Caco-2 (cell line): ENCODE measurements at regions not wholly inside any gene's neighbourhood (a gene's known extent, or its start where the extent isn't known, plus 50 kb on each side); places are given as distances from the start of the nearest gene placed in this dataset.

Experiments used
- BruUV-seq: library from RNA; stranded (reverse); fragments of 400-500 nt; replicated peaks from 2 replicates; lab custom pipeline; 2021; lab: Mats Ljungman, UMichigan
- CTCF ChIA-PET: fragments of 300-600 bp; sonication (Branson Sonifier 250); formaldehyde crosslinking; loops from one replicate; lab custom pipeline; 2022; ENCODE audit warnings: antibody characterized with exemption; lab: Charles Lee
- POLR2A ChIA-PET: fragments of 300-600 bp; sonication (Branson Sonifier 250); formaldehyde crosslinking; loops from one replicate; lab custom pipeline; 2022; ENCODE audit warnings: antibody characterized with exemption; lab: Charles Lee
- DNase-seq, 2 experiments: peaks; one replicate each; pipeline versions ENCODE4 v3.0.0 to v3.0.0-alpha.2; 2020 to 2022
- H3K27me3 ChIP-seq: replicated peaks from 2 replicates; pipeline ENCODE4 v1.6.0; 2011; ENCODE audit warnings: low read length; ENCODE audit not compliant: control insufficient read depth, insufficient read depth
- H3K36me3 ChIP-seq: 2 replicates; pipeline ENCODE4 v1.5.1; 2011; ENCODE audit warnings: low read length; ENCODE audit not compliant: control insufficient read depth, insufficient read depth
- H3K4me1 ChIP-seq: fragments of 250-450 bp; sonication (Bioruptor Pico); 2 replicates; pipeline ENCODE4 v1.5.1; 2020; ENCODE audit warnings: mild to moderate bottlenecking
- H3K4me3 ChIP-seq: 2 replicates; pipeline ENCODE4 v1.5.1; 2011; ENCODE audit warnings: low read depth, mild to moderate bottlenecking, control low read depth, low read length
- H3K9me3 ChIP-seq: fragments of 250-450 bp; sonication (Bioruptor Pico); 2 replicates; pipeline ENCODE4 v1.5.1; 2020; ENCODE audit warnings: mild to moderate bottlenecking, moderate library complexity
- H3K27ac Mint-ChIP-seq: one replicate; pipeline ENCODE4 v1.8.0; 2022; ENCODE audit warnings: mixed read lengths; ENCODE audit not compliant: unreplicated experiment
- H3K27me3 Mint-ChIP-seq: one replicate; pipeline ENCODE4 v1.8.0; 2022; ENCODE audit warnings: mixed read lengths; ENCODE audit not compliant: insufficient read depth, unreplicated experiment
- H3K36me3 Mint-ChIP-seq: one replicate; pipeline ENCODE4 v1.8.0; 2022; ENCODE audit warnings: mild to moderate bottlenecking, mixed read lengths; ENCODE audit not compliant: insufficient read depth, unreplicated experiment
- H3K4me1 Mint-ChIP-seq: one replicate; pipeline ENCODE4 v1.8.0; 2022; ENCODE audit warnings: low read depth, mixed read lengths; ENCODE audit not compliant: unreplicated experiment
- H3K4me3 Mint-ChIP-seq: one replicate; pipeline ENCODE4 v1.8.0; 2022; ENCODE audit warnings: mild to moderate bottlenecking, moderate library complexity, mixed read lengths; ENCODE audit not compliant: unreplicated experiment
- H3K9me3 Mint-ChIP-seq: one replicate; pipeline ENCODE4 v1.8.0; 2022; ENCODE audit warnings: mixed read lengths; ENCODE audit not compliant: unreplicated experiment
- intact Hi-C: fragments of 100-400 bp; cut with micrococcal nuclease; formaldehyde crosslinking; loops from one replicate; pipeline ENCODE4 v1.10.0; 2022; ENCODE audit not compliant: unreplicated experiment
- TF ChIP-seq, protein P1 (sequence below), 2 experiments: fragments of 200-600 bp in 1 of 2; IDR thresholded peaks; 1 replicate in 1 of 2; 2 replicates in 1 of 2; pipeline versions ENCODE4 v1.5.1 to v1.8.0; 2011 to 2022; ENCODE audit warnings: antibody characterized with exemption in 1 of 2, control low read depth in 1 of 2, inconsistent platforms in 1 of 2, low read depth in 1 of 2, low read length in 1 of 2, mild to moderate bottlenecking in 1 of 2, moderate library complexity in 1 of 2; ENCODE audit not compliant: insufficient read depth in 1 of 2, severe bottlenecking in 1 of 2, unreplicated experiment in 1 of 2

DNA sequence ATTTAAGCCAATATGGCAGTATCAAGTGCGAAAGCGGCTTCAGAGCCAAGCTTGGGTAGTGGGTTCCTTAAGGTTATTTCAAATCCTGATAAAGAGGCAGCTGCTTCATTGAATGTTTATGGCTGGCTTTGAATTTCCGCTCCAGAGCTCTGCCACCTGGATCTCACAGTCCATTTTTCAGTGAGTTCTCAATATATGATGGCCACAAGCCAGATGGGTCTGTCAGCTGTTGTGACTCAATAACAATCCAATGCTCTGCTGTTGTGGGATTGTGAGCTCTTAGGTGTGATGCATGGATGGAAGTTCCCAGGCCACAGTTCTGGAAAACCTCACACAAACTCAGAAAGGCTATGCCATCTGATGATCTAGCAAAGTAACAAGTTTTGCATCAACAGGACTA lies 743.8 kb upstream of the LRRN3 start:
- Mint-ChIP-seq H3K27me3 (no peaks in the 10 kb centered on the region), H3K4me1 (no peaks in the 10 kb centered on the region), H3K36me3 (no peaks in the 10 kb centered on the region), H3K4me3 (no peak overlapping the region), H3K9me3 (no peaks in the 10 kb centered on the region), H3K27ac (no peak overlapping the region)
- TF ChIP-seq, protein P1, sequence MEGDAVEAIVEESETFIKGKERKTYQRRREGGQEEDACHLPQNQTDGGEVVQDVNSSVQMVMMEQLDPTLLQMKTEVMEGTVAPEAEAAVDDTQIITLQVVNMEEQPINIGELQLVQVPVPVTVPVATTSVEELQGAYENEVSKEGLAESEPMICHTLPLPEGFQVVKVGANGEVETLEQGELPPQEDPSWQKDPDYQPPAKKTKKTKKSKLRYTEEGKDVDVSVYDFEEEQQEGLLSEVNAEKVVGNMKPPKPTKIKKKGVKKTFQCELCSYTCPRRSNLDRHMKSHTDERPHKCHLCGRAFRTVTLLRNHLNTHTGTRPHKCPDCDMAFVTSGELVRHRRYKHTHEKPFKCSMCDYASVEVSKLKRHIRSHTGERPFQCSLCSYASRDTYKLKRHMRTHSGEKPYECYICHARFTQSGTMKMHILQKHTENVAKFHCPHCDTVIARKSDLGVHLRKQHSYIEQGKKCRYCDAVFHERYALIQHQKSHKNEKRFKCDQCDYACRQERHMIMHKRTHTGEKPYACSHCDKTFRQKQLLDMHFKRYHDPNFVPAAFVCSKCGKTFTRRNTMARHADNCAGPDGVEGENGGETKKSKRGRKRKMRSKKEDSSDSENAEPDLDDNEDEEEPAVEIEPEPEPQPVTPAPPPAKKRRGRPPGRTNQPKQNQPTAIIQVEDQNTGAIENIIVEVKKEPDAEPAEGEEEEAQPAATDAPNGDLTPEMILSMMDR (IDR thresholded peaks at IDR 0.05; ENCODE audit: insufficient read depth in 1 of 2, low read depth in 1 of 2, low read length in 1 of 2, severe bottlenecking in 1 of 2, unreplicated experiment in 1 of 2), result no peak
- BruUV-seq, result no TSS peak
- H3K27me3 ChIP-seq, result no peaks in the 10 kb centered on the region
- no peak for DNase-seq
- no peak overlapping the region for H3K4me3 ChIP-seq
- H3K4me1 ChIP-seq, result no peaks in the 10 kb centered on the region
- intact Hi-C loops, result no loop called here
- CTCF ChIA-PET, result no interaction called here
- H3K36me3 ChIP-seq, result no peaks in the 10 kb centered on the region
- POLR2A ChIA-PET, result no interaction called here
- no peaks in the 10 kb centered on the region for H3K9me3 ChIP-seq

DNA sequence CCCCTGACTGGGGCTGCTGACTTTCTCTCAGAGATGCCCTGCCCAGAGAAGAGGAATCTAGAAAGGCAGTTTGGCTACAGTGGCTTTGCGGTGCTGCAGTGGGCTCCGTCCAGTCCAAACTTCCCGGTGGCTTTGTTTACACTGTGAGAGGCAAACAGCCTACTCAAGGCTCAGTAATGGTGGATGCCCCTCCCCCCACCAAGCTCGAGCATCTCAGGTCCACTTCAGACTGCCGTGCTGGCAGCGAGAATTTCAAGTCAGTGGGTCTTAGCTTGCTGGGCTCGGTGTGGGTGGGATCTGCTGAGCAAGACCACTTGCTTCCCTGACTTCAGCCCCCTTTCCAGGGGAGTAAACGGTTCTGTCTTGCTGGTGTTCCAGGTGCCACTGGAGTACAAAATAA lies 734.5 kb upstream of the LRRN3 start:
- Mint-ChIP-seq H3K36me3 (no peaks in the 10 kb centered on the region), H3K9me3 (peaks cover 11% of the 10 kb centered on the region), H3K4me1 (no peaks in the 10 kb centered on the region), H3K4me3 (no peak overlapping the region), H3K27ac (no peak overlapping the region), H3K27me3 (no peaks in the 10 kb centered on the region)
- DNase-seq, result no peak
- Histone ChIP-seq H3K36me3 (no peaks in the 10 kb centered on the region), H3K4me3 (no peak overlapping the region), H3K9me3 (no peaks in the 10 kb centered on the region), H3K27me3 (no peaks in the 10 kb centered on the region), H3K4me1 (no peaks in the 10 kb centered on the region)
- ChIA-PET CTCF (no interaction called here), POLR2A (no interaction called here)
- intact Hi-C loops, result no loop called here
- TF ChIP-seq, protein P1 (IDR thresholded peaks at IDR 0.05; ENCODE audit: insufficient read depth in 1 of 2, low read depth in 1 of 2, low read length in 1 of 2, severe bottlenecking in 1 of 2, unreplicated experiment in 1 of 2), result no peak
- no TSS peak for BruUV-seq

DNA sequence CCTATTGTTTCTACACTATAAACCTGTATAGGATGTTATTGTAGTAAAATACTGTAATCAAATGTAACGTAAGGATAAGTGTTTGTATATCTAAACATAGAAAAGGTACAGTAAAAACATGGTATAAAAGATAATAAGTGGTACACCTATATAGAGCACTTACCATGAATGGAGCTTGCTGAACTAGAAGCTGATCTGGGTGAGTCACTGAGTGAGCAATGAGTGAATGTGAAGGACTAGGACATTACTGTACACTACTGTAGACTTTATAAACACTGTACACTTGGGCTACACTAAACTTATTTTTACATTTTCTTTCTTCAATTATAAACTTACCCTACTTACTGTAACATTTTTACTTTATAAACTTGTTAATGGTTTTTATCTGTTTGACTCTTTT lies 732.9 kb upstream of the LRRN3 start:
- Mint-ChIP-seq H3K27ac (no peak overlapping the region), H3K9me3 (peaks cover 16% of the 10 kb centered on the region), H3K27me3 (no peaks in the 10 kb centered on the region), H3K36me3 (no peaks in the 10 kb centered on the region), H3K4me1 (no peaks in the 10 kb centered on the region), H3K4me3 (no peak overlapping the region)
- no peak overlapping the region for H3K4me3 ChIP-seq
- H3K27me3 ChIP-seq, result no peaks in the 10 kb centered on the region
- DNase-seq, result no peak
- intact Hi-C loops, result no loop called here
- TF ChIP-seq, protein P1 (IDR thresholded peaks at IDR 0.05; ENCODE audit: insufficient read depth in 1 of 2, low read depth in 1 of 2, low read length in 1 of 2, severe bottlenecking in 1 of 2, unreplicated experiment in 1 of 2), result no peak
- CTCF ChIA-PET, result no interaction called here
- no peaks in the 10 kb centered on the region for H3K36me3 ChIP-seq
- POLR2A ChIA-PET, result no interaction called here
- no TSS peak for BruUV-seq
- H3K9me3 ChIP-seq, result no peaks in the 10 kb centered on the region
- no peaks in the 10 kb centered on the region for H3K4me1 ChIP-seq
